Activated CD4-positive, alpha-beta memory T cell treated with anti-CD3 and anti-CD28 coated beads for 36 hours (primary cell): ENCODE measurements at regions not wholly inside any gene's neighbourhood (a gene's known extent, or its start where the extent isn't known, plus 50 kb on each side); places are given as distances from the start of the nearest gene placed in this dataset.
"Not testable (repeated sequence)": the region's sequence is repeated elsewhere in the genome, so short reads cannot be mapped to it uniquely, and the experiment has no call there.

Experiments
- CTCF ChIA-PET: fragments of 350-600 bp; sonication (Branson Sonifier 250); formaldehyde crosslinking; loops from one replicate; lab custom pipeline; 2021; ENCODE audit warnings: antibody characterized with exemption, inconsistent platforms; lab: Charles Lee
- POLR2A ChIA-PET: fragments of 350-600 bp; sonication (Branson Sonifier 250); formaldehyde crosslinking; loops from one replicate; lab custom pipeline; 2021; ENCODE audit warnings: antibody characterized with exemption; lab: Charles Lee
- DNase-seq: peaks from one replicate; pipeline ENCODE4 v3.0.0-alpha.2; 2020
- H3K27ac Mint-ChIP-seq: one replicate; pipeline ENCODE4 v1.8.0; 2021; ENCODE audit warnings: mixed read lengths
- H3K27me3 Mint-ChIP-seq: one replicate; pipeline ENCODE4 v1.8.0; 2021; ENCODE audit warnings: mixed read lengths
- H3K36me3 Mint-ChIP-seq: one replicate; pipeline ENCODE4 v1.8.0; 2021; ENCODE audit warnings: mixed read lengths
- H3K4me1 Mint-ChIP-seq: one replicate; pipeline ENCODE4 v1.8.0; 2021; ENCODE audit warnings: low read depth, mixed read lengths
- H3K4me3 Mint-ChIP-seq: one replicate; pipeline ENCODE4 v1.8.0; 2021; ENCODE audit warnings: mild to moderate bottlenecking, mixed read lengths
- H3K9me3 Mint-ChIP-seq: one replicate; pipeline ENCODE4 v1.8.0; 2021; ENCODE audit warnings: mixed read lengths
- intact Hi-C: fragments of 100-400 bp; cut with micrococcal nuclease; formaldehyde crosslinking; loops from one replicate; pipeline ENCODE4 v1.15.1; 2023

GRCh38 chr1:196128835-196129234, 479.4 kb downstream of the KCNT2 start:
- no peak for DNase-seq
- H3K27me3 Mint-ChIP-seq: no peaks in the 10 kb centered on the region
- H3K9me3 Mint-ChIP-seq: no peaks in the 10 kb centered on the region
- H3K27ac Mint-ChIP-seq: no peak overlapping the region
- ChIA-PET CTCF (no interaction called here), POLR2A (no interaction called here)
- H3K36me3 Mint-ChIP-seq: no peaks in the 10 kb centered on the region
- no peaks in the 10 kb centered on the region for H3K4me1 Mint-ChIP-seq
- intact Hi-C loops: no loop called here
- no peak overlapping the region for H3K4me3 Mint-ChIP-seq

- CTCF ChIA-PET: no interaction called here
- Mint-ChIP-seq H3K4me1 (no peaks in the 10 kb centered on the region), H3K27me3 (no peaks in the 10 kb centered on the region), H3K36me3 (no peaks in the 10 kb centered on the region), H3K4me3 (no peak overlapping the region), H3K27ac (no peak overlapping the region), H3K9me3 (no peaks in the 10 kb centered on the region)
- DNase-seq: no peak
- POLR2A ChIA-PET: no interaction called here
- intact Hi-C loops: no loop called here
Observed at GRCh38 chr1:196121181-196121580, 487.1 kb downstream of the KCNT2 start.

DNA sequence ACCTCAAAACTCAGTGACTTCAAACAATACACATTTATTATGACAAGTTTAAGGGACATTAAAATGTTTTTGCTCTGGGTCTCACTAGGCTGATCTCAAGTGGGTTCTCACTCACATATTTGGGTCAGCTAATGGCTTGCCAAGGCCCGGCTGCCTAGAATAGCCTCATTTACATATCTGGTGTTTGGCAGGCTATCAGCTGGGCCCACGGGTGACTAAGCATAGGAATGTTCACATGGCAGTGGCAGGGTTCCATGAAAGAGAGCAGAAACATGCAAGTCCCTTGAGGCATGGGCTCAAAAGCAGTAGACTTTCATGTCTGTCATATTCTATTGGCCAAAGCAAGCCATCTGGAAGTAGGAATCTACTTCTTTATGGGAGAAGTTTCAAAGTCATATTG, 492.6 kb downstream of the KCNT2 start:
- ChIA-PET POLR2A (no interaction called here), CTCF (no interaction called here)
- intact Hi-C loops: no loop called here
- H3K27me3 Mint-ChIP-seq: no peaks in the 10 kb centered on the region
- no peak for DNase-seq
- no peaks in the 10 kb centered on the region for H3K36me3 Mint-ChIP-seq
- H3K4me3 Mint-ChIP-seq: no peak overlapping the region
- H3K9me3 Mint-ChIP-seq: peaks cover 4% of the 10 kb centered on the region
- H3K27ac Mint-ChIP-seq: no peak overlapping the region
- no peaks in the 10 kb centered on the region for H3K4me1 Mint-ChIP-seq

DNA sequence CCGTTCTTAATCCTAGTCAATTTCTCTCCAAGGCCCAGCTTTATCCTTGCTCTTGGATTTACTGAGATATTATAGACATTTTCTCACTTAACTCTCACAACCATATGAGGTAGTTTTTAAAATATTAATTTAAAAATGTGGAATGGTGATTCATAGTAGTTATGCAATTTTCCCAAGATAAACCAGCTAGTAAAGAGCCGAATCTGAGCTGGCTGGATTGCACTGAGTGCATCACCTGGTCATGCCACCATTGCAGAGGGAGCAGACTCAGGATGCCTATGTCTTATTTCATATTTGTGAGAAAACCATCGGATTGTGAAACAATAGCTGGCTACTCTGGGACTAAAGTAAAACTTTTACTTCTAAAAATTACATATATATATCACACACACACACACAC, 494.0 kb downstream of the KCNT2 start:
- H3K4me1 Mint-ChIP-seq: no peaks in the 10 kb centered on the region
- no peaks in the 10 kb centered on the region for H3K36me3 Mint-ChIP-seq
- POLR2A ChIA-PET: no interaction called here

GRCh38 chr1:196108990-196109389, 499.2 kb downstream of the KCNT2 start:
- H3K27me3 Mint-ChIP-seq, intact Hi-C loops, H3K9me3 Mint-ChIP-seq, H3K27ac Mint-ChIP-seq, H3K4me3 Mint-ChIP-seq, H3K4me1 Mint-ChIP-seq, DNase-seq, POLR2A ChIA-PET, H3K36me3 Mint-ChIP-seq, CTCF ChIA-PET: not testable (repeated sequence)

More for the DNA sequence above, 494.0 kb downstream of the KCNT2 start:
- intact Hi-C loops: no loop called here
- no peak overlapping the region for H3K4me3 Mint-ChIP-seq
- no peaks in the 10 kb centered on the region for H3K27me3 Mint-ChIP-seq
- H3K9me3 Mint-ChIP-seq: peaks cover 7% of the 10 kb centered on the region
- CTCF ChIA-PET: no interaction called here
- no peak for DNase-seq
- no peak overlapping the region for H3K27ac Mint-ChIP-seq

DNA sequence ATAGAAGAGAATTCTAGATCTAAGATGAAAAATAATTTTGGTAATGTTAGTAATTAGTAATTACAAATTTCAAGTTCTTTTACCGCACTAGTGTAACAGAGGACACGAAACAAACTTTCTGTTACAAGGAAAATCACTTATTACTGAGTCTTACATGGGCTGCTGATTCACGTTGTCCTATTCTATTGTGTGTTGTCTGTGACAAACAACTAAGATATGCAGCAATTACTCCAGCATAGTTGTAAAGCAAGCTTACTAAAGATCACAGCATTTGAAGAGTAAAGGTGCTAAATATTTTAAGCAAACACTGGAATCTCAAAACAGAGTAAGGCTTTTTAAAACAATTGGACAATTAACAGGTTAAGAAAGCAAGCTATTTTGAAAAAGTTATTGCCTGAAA, 502.3 kb downstream of the KCNT2 start:
- H3K27me3 Mint-ChIP-seq: no peaks in the 10 kb centered on the region
- no peaks in the 10 kb centered on the region for H3K36me3 Mint-ChIP-seq
- no peak for DNase-seq
- ChIA-PET POLR2A (no interaction called here), CTCF (no interaction called here)
- peaks cover 17% of the 10 kb centered on the region for H3K9me3 Mint-ChIP-seq
- H3K4me3 Mint-ChIP-seq: no peak overlapping the region
- no peak overlapping the region for H3K27ac Mint-ChIP-seq
- intact Hi-C loops: no loop called here
- no peaks in the 10 kb centered on the region for H3K4me1 Mint-ChIP-seq

DNA sequence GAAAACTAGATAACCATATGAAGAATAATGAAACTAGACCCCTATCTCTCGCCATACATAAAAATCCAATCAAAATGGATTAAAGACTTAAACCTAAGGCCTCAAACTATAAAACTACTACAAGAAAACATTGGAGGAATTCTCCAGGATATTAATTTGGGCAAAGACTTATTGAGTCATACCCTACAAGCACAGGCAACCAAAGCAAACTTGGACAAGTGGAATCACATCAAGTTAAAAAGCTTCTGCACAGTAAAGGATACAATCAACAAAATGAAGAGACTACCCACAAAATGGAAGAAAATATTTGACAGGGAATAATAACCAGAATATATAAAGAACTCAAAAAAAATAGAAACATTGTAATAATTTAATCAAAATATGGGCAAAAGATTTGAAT, 505.4 kb downstream of the KCNT2 start:
- no peak for DNase-seq
- intact Hi-C loops: no loop called here
- Mint-ChIP-seq H3K27me3 (no peaks in the 10 kb centered on the region), H3K4me3 (no peak overlapping the region), H3K27ac (no peak overlapping the region), H3K36me3 (no peaks in the 10 kb centered on the region), H3K9me3 (peaks cover 12% of the 10 kb centered on the region), H3K4me1 (no peaks in the 10 kb centered on the region)
- CTCF ChIA-PET: no interaction called here
- POLR2A ChIA-PET: no interaction called here

DNA sequence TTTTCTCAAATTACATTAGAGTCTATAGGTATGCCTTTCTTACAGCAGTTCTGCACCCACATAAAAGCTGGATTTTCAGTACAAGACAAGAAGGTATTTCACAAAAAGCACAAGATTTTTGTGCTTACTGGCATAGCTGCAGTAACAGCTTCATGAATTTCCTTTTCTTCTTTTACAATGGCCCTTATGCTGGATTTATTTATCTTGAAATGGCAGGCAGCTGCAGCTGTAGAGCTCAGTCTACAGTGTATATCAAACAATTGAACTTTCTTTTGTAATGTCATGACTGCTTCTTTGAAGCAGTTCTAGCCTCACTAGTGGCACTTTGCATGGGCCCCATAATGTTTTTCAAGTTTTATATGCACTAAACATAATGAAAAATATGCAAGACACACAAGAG, 510.2 kb downstream of the KCNT2 start:
- intact Hi-C loops: no loop called here
- ChIA-PET POLR2A (no interaction called here), CTCF (no interaction called here)
- Mint-ChIP-seq H3K36me3 (no peaks in the 10 kb centered on the region), H3K4me3 (no peak overlapping the region), H3K4me1 (no peaks in the 10 kb centered on the region), H3K9me3 (peaks cover 9% of the 10 kb centered on the region), H3K27ac (no peak overlapping the region), H3K27me3 (no peaks in the 10 kb centered on the region)
- DNase-seq: no peak

DNA sequence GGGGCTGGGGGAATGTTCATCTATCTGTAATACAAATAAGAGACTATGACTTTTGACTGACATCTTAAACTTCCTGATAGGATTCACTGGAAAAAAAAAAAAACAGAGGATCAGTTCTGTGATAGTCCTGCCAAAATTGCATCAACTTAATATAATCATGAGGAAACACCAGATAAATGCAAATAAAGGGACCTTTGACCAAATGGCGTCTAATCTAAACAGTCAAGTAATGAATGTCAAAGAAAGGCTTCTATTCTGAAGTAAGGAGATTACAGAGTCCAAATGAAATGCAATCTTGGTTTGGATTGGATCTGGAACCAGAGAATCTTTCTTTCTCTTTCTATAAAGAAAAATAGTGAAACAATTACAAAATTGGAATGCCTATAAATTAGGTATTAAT, 513.4 kb downstream of the KCNT2 start:
- CTCF ChIA-PET: no interaction called here
- Mint-ChIP-seq H3K36me3 (no peaks in the 10 kb centered on the region), H3K4me3 (no peak overlapping the region), H3K4me1 (no peaks in the 10 kb centered on the region), H3K27ac (no peak overlapping the region), H3K9me3 (no peaks in the 10 kb centered on the region), H3K27me3 (no peaks in the 10 kb centered on the region)
- POLR2A ChIA-PET: no interaction called here
- no peak for DNase-seq
- intact Hi-C loops: no loop called here

- no peak overlapping the region for H3K27ac Mint-ChIP-seq
- no peaks in the 10 kb centered on the region for H3K27me3 Mint-ChIP-seq
- DNase-seq: no peak
- ChIA-PET CTCF (no interaction called here), POLR2A (no interaction called here)
- H3K4me3 Mint-ChIP-seq: no peak overlapping the region
- no peaks in the 10 kb centered on the region for H3K9me3 Mint-ChIP-seq
- intact Hi-C loops: no loop called here
- no peaks in the 10 kb centered on the region for H3K36me3 Mint-ChIP-seq
- no peaks in the 10 kb centered on the region for H3K4me1 Mint-ChIP-seq
Observed at GRCh38 chr1:196091397-196092135, 516.7 kb downstream of the KCNT2 start.

DNA sequence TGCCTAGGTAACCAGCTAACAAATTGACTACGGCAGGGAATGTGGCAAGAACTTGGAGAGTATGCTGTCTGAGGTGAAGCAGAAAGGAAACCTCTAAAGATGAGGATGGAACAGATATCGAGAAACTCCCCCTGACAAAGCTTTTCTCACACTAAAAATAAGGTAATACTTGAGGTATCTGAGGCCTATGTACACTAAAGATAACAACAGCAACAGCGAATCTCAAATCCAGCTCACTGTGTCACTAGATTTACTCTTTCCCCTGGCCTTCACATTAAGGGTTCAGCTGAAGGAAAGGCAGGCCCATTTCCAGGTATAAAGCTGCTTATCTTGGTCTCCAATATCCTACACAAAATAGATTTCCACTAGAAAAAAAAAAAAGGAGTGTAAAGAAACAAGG, 518.0 kb downstream of the KCNT2 start:
- H3K36me3 Mint-ChIP-seq: no peaks in the 10 kb centered on the region
- no peak overlapping the region for H3K4me3 Mint-ChIP-seq
- H3K27ac Mint-ChIP-seq: no peak overlapping the region
- ChIA-PET CTCF (no interaction called here), POLR2A (no interaction called here)
- H3K4me1 Mint-ChIP-seq: no peaks in the 10 kb centered on the region
- H3K27me3 Mint-ChIP-seq: no peaks in the 10 kb centered on the region
- no peaks in the 10 kb centered on the region for H3K9me3 Mint-ChIP-seq
- DNase-seq: no peak
- intact Hi-C loops: no loop called here

- H3K9me3 Mint-ChIP-seq: no peaks in the 10 kb centered on the region
- no peak for DNase-seq
- ChIA-PET CTCF (no interaction called here), POLR2A (no interaction called here)
- H3K27me3 Mint-ChIP-seq: no peaks in the 10 kb centered on the region
- intact Hi-C loops: no loop called here
- no peak overlapping the region for H3K4me3 Mint-ChIP-seq
- no peaks in the 10 kb centered on the region for H3K36me3 Mint-ChIP-seq
- no peak overlapping the region for H3K27ac Mint-ChIP-seq
- no peaks in the 10 kb centered on the region for H3K4me1 Mint-ChIP-seq
Observed at GRCh38 chr1:196088541-196088940, 519.7 kb downstream of the KCNT2 start.

DNA sequence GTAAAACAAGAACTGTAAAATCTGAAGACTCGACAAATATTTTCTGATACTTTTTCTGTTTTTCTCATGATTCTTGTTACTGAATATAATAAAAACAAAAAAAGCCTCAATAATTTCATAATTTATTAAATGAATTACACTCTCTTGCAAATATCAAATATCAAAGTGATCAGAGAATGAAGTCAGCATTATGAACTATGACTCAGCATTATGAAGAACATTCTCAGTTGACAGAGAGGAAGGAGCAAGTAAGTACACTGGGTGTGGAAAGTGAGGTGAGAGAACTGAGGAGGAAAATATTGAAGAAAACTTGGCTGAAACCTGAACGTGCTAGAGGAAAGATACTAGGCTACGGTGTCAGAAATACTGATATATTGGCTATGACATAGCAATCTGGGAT, 529.5 kb downstream of the KCNT2 start:
- ChIA-PET CTCF (no interaction called here), POLR2A (no interaction called here)
- no peak for DNase-seq
- H3K27me3 Mint-ChIP-seq: no peaks in the 10 kb centered on the region
- H3K4me1 Mint-ChIP-seq: no peaks in the 10 kb centered on the region
- H3K4me3 Mint-ChIP-seq: no peak overlapping the region
- H3K36me3 Mint-ChIP-seq: no peaks in the 10 kb centered on the region
- H3K9me3 Mint-ChIP-seq: no peaks in the 10 kb centered on the region
- no peak overlapping the region for H3K27ac Mint-ChIP-seq
- intact Hi-C loops: no loop called here
